ENCODE measurements at regions not wholly inside any gene's neighbourhood (a gene's known extent, or its start where the extent isn't known, plus 50 kb on each side); places are given as distances from the start of the nearest gene placed in this dataset.

DNA sequence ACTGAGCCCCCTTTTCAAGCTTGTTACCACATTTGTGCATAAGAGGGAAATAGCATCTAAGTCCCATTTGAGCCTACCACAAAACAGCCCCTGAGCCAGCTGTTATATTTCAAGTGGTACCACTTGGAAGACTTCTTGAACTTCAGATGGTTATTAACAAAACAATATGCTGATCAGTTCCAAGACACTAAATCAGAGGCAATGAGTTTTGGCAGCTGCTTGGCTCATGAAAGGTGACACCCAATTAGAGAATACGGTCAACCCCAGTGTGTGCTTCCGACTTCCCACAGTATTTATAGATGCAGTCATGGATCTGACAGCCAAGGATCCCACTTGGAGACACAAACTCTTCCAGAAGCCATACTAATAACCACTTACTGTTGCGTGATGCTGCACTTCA, 469.6 kb upstream of the PPP2R3A start:
- TF ChIP-seq, protein P1, sequence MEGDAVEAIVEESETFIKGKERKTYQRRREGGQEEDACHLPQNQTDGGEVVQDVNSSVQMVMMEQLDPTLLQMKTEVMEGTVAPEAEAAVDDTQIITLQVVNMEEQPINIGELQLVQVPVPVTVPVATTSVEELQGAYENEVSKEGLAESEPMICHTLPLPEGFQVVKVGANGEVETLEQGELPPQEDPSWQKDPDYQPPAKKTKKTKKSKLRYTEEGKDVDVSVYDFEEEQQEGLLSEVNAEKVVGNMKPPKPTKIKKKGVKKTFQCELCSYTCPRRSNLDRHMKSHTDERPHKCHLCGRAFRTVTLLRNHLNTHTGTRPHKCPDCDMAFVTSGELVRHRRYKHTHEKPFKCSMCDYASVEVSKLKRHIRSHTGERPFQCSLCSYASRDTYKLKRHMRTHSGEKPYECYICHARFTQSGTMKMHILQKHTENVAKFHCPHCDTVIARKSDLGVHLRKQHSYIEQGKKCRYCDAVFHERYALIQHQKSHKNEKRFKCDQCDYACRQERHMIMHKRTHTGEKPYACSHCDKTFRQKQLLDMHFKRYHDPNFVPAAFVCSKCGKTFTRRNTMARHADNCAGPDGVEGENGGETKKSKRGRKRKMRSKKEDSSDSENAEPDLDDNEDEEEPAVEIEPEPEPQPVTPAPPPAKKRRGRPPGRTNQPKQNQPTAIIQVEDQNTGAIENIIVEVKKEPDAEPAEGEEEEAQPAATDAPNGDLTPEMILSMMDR (conservative IDR thresholded peaks at IDR 0.05 in 1 of 2, IDR thresholded peaks at IDR 0.05 in 1 of 2; ENCODE audit: extremely low read depth in 1 of 2, insufficient read depth in 1 of 2, low read depth in 1 of 2, low read length in 2 of 2): no peak
- no peak for TF ChIP-seq EZH2 (IDR thresholded peaks at IDR 0.05; ENCODE audit: borderline replicate concordance, low read length)

Measured in mammary epithelial cell (primary cell).